Neural cell (in vitro differentiated cells): ENCODE measurements at regions not wholly inside any gene's neighbourhood (a gene's known extent, or its start where the extent isn't known, plus 50 kb on each side); places are given as distances from the start of the nearest gene placed in this dataset.

ENCODE experiments used
- CTCF ChIP-seq: fragments of 450-650 bp; IDR thresholded peaks from 2 replicates; pipeline ENCODE4 v1.5.1; 2014; ENCODE audit warnings: antibody characterized with exemption, mild to moderate bottlenecking, moderate library complexity; ENCODE audit not compliant: poor library complexity, severe bottlenecking
- EP300 ChIP-seq: fragments of 450-650 bp; conservative IDR thresholded peaks from 2 replicates; pipeline ENCODE4 v1.6.1; 2014; ENCODE audit warnings: antibody characterized with exemption, mild to moderate bottlenecking, moderate library complexity; ENCODE audit not compliant: poor library complexity, severe bottlenecking
- EZH2 ChIP-seq: fragments of 200-600, 300-800 bp; shearing (Covaris generic), sonication (generic); IDR thresholded peaks from 2 replicates; pipeline ENCODE4 v1.6.1; 2014; ENCODE audit warnings: antibody characterized with exemption, low read length, borderline replicate concordance, mild to moderate bottlenecking; ENCODE audit not compliant: insufficient read depth, poor library complexity, severe bottlenecking
- MXI1 ChIP-seq: fragments of 450-650 bp; conservative IDR thresholded peaks from 2 replicates; pipeline ENCODE4 v1.6.1; 2014; ENCODE audit warnings: antibody characterized with exemption, mild to moderate bottlenecking; ENCODE audit not compliant: poor library complexity, severe bottlenecking
- POLR2AphosphoS5 ChIP-seq: IDR thresholded peaks from 2 replicates; pipeline ENCODE4 v1.6.1; 2012
- RAD21 ChIP-seq: fragments of 450-650 bp; conservative IDR thresholded peaks from 2 replicates; pipeline ENCODE4 v1.6.1; 2014; ENCODE audit warnings: antibody characterized with exemption, mild to moderate bottlenecking, moderate library complexity
- REST ChIP-seq: IDR thresholded peaks from 2 replicates; pipeline ENCODE4 v1.6.1; 2012; ENCODE audit warnings: borderline replicate concordance
- SMC3 ChIP-seq: fragments of 450-650 bp; conservative IDR thresholded peaks from 2 replicates; pipeline ENCODE4 v1.6.1; 2014; ENCODE audit warnings: antibody characterized with exemption, mild to moderate bottlenecking, moderate library complexity; ENCODE audit not compliant: poor library complexity
- TAF1 ChIP-seq: IDR thresholded peaks from 2 replicates; pipeline ENCODE4 v1.6.1; 2012; ENCODE audit warnings: low read depth

GRCh38 chr9:80843028-80843427, 846.3 kb downstream of the TLE1 start:
- TF ChIP-seq CTCF (no peak), POLR2AphosphoS5 (no peak), EP300 (no peak), REST (no peak), MXI1 (no peak), EZH2 (no peak), TAF1 (no peak), RAD21 (no peak), SMC3 (no peak)
